ENCODE measurements at regions not wholly inside any gene's neighbourhood (a gene's known extent, or its start where the extent isn't known, plus 50 kb on each side); places are given as distances from the start of the nearest gene placed in this dataset.
A peak's percentile ranks its signal among the peaks of the same experiment; 100 is the strongest.

GRCh38 chr22:49213731-49214352, 613.8 kb downstream of the BRD1 start:
- no peak for DNase-seq

GRCh38 chr22:49212466-49212865, 615.2 kb downstream of the BRD1 start:
- DNase-seq, result no peak

- DNase-seq, result no peak
Measured at GRCh38 chr22:49212002-49212401, 615.7 kb downstream of the BRD1 start.

- no peak for DNase-seq
Measured at GRCh38 chr22:49211176-49211575, 616.5 kb downstream of the BRD1 start.

GRCh38 chr22:49210606-49211005, 617.1 kb downstream of the BRD1 start:
- no peak for DNase-seq

GRCh38 chr22:49209452-49210195, 618.0 kb downstream of the BRD1 start:
- DNase-seq, result peak; percentile 6

DNA sequence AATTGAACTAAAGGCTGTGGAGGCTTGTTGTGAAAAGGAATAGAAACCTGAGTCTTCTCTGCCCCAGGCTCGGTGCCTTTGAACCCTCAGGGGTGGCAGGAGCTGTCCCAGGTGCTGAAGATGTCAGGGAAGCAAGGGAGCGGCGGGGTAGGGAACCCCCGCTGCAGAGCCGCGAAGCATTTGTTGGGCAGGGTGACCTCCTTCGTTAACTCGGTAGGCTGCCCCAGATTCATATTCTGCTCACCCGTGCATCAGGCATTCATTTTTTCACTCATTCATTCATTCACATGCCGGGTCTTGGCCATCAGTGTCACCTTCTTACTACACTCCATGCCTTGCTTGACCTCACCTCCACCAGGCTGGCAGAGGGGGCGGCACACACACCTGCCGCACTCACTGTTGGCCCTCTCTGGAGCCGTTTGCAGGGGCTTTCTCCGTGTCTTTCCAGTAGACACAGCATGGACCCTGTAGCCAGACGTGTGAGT, 618.9 kb downstream of the BRD1 start:
- DNase-seq, result no peak

- DNase-seq, result no peak
Measured at GRCh38 chr22:49208004-49208402, 619.7 kb downstream of the BRD1 start.

GRCh38 chr22:49207008-49208003, 620.4 kb downstream of the BRD1 start:
- DNase-seq, result no peak

- DNase-seq, result no peak
Measured at GRCh38 chr22:49206281-49206680, 621.4 kb downstream of the BRD1 start.

- no peak for DNase-seq
Measured at GRCh38 chr22:49205483-49205800, 622.2 kb downstream of the BRD1 start.

- DNase-seq, result no peak
Measured at GRCh38 chr22:49204599-49205482, 622.8 kb downstream of the BRD1 start.

- DNase-seq, result no peak
Measured at GRCh38 chr22:49203859-49204598, 623.6 kb downstream of the BRD1 start.

DNA sequence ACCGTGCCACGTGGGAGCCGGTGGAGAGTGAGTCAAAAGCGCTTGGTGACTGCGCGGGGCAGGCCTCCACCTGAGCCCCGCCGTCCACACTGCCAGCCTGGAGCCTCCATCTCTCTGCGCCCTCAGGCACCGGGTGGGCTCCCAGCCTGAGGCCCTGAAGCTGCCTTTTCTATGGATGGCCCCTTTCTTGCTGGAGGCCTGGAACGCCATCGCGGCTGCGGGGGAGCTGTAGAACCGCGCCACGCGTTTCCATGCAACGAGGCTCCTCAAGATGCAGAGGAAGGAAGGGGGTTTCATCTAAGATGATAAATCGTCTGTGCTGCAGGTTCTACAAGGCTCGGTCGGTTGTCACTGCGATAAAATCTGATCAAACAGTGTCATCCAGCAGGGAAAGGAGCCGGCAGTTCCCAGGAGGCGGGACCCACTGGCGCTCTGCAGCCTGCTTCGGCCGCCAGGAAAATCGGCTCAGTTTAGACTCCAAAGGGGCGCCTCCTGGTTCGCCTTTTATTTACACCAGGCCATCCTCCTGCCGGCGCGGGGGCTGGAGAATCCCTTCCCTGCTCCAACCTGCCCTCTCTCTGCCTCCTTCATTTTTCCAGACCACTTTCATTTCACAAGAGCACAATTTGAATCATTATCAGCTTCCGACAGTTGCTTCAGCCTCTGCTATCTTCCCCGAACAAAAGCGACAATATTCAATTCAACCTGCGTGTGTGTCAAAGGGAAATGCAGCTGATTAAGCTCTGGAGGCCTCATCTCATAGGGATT, 624.4 kb downstream of the BRD1 start:
- no peak for DNase-seq

DNA sequence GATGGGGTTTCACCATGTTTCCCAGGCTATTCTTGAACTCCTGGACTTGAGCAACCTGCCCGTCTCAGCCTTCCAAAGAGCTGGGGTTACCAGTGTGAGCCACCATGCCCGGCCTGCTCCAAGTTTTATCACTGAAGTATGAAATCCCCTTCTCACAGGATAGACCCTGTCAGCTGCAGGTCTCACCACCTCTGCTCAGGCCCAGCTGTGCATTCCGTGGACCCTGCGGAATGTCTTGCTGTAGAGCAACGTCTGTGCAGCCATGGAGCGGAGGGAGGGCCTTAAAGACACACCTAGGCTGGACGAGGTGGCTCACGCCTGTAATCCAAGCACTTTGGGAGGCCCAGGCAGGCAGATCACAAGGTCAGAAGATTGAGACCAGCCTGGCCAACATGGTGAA, 625.4 kb downstream of the BRD1 start:
- no peak for DNase-seq

- no peak for DNase-seq
Measured at GRCh38 chr22:49201046-49201970, 626.4 kb downstream of the BRD1 start.

- DNase-seq, result no peak
Measured at GRCh38 chr22:49199224-49199623, 628.4 kb downstream of the BRD1 start.

GRCh38 chr22:49198705-49199084, 629.0 kb downstream of the BRD1 start:
- no peak for DNase-seq

GRCh38 chr22:49197986-49198704, 629.5 kb downstream of the BRD1 start:
- no peak for DNase-seq
